ENCODE measurements at regions not wholly inside any gene's neighbourhood (a gene's known extent, or its start where the extent isn't known, plus 50 kb on each side); places are given as distances from the start of the nearest gene placed in this dataset.
"Not testable (repeated sequence)": the region's sequence is repeated elsewhere in the genome, so short reads cannot be mapped to it uniquely, and the experiment has no call there.

- no peak for DNase-seq (ENCODE audit: low read depth in 2 of 2)
Measured at GRCh38 chr1:47684964-47685762, 247.3 kb downstream of the FOXD2 start.

GRCh38 chr1:47685763-47686066 lies 247.9 kb downstream of the FOXD2 start:
- DNase-seq (ENCODE audit: low read depth in 2 of 2): no peak

- no peak for DNase-seq (ENCODE audit: low read depth in 2 of 2)
Measured at GRCh38 chr1:47686731-47687630, 249.1 kb downstream of the FOXD2 start.

- DNase-seq (ENCODE audit: low read depth in 2 of 2): no peak
Measured at GRCh38 chr1:47687631-47688460, 250.0 kb downstream of the FOXD2 start.

GRCh38 chr1:47688461-47689296 lies 250.8 kb downstream of the FOXD2 start:
- no peak for DNase-seq (ENCODE audit: low read depth in 2 of 2)

GRCh38 chr1:47689894-47690293 lies 252.1 kb downstream of the FOXD2 start:
- no peak for DNase-seq (ENCODE audit: low read depth in 2 of 2)

GRCh38 chr1:47690341-47691250 lies 252.8 kb downstream of the FOXD2 start:
- DNase-seq (ENCODE audit: low read depth in 2 of 2): no peak

GRCh38 chr1:47691293-47691692 lies 253.4 kb downstream of the FOXD2 start:
- not testable (repeated sequence) for DNase-seq (ENCODE audit: low read depth in 2 of 2)

- no peak for DNase-seq (ENCODE audit: low read depth in 2 of 2)
Measured at GRCh38 chr1:47692196-47692595, 254.4 kb downstream of the FOXD2 start.

- DNase-seq (ENCODE audit: low read depth in 2 of 2): no peak
Measured at GRCh38 chr1:47693115-47693514, 255.3 kb downstream of the FOXD2 start.

GRCh38 chr1:47694011-47694890 lies 256.4 kb downstream of the FOXD2 start:
- no peak for DNase-seq (ENCODE audit: low read depth in 2 of 2)

GRCh38 chr1:47696404-47696736 lies 258.5 kb downstream of the FOXD2 start:
- DNase-seq (ENCODE audit: low read depth in 2 of 2): no peak

- DNase-seq (ENCODE audit: low read depth in 2 of 2): no peak
Measured at GRCh38 chr1:47696737-47697441, 259.0 kb downstream of the FOXD2 start.

- DNase-seq (ENCODE audit: low read depth in 2 of 2): no peak
Measured at GRCh38 chr1:47697616-47698335, 259.9 kb downstream of the FOXD2 start.

- DNase-seq (ENCODE audit: low read depth in 2 of 2): no peak
Measured at GRCh38 chr1:47699492-47700235, 261.8 kb downstream of the FOXD2 start.

- no peak for DNase-seq (ENCODE audit: low read depth in 2 of 2)
Measured at GRCh38 chr1:47701283-47701682, 263.4 kb downstream of the FOXD2 start.
